ENCODE measurements at regions not wholly inside any gene's neighbourhood (a gene's known extent, or its start where the extent isn't known, plus 50 kb on each side); places are given as distances from the start of the nearest gene placed in this dataset.

GRCh38 chr17:77819497-77819896, 139.0 kb upstream of the TNRC6C start:
- no peak overlapping the region for H3K4me3 Mint-ChIP-seq (ENCODE audit: unreplicated experiment)
- H3K27ac Mint-ChIP-seq (ENCODE audit: unreplicated experiment) = no peak overlapping the region
- no peaks in the 10 kb centered on the region for H3K36me3 Mint-ChIP-seq (ENCODE audit: low read depth, unreplicated experiment)
- DNase-seq (ENCODE audit: low spot score) = no peak
- no peak for TF ChIP-seq CTCF (IDR thresholded peaks at IDR 0.05; ENCODE audit: unreplicated experiment)
- H3K27me3 Mint-ChIP-seq (ENCODE audit: unreplicated experiment) = peaks cover 3% of the 10 kb centered on the region
- H3K4me1 Mint-ChIP-seq (ENCODE audit: unreplicated experiment) = no peaks in the 10 kb centered on the region
- no peaks in the 10 kb centered on the region for H3K9me3 Mint-ChIP-seq (ENCODE audit: unreplicated experiment)

GRCh38 chr17:77821114-77821513, 137.4 kb upstream of the TNRC6C start:
- Mint-ChIP-seq H3K27me3 (ENCODE audit: unreplicated experiment) (peaks cover 3% of the 10 kb centered on the region), H3K9me3 (ENCODE audit: unreplicated experiment) (no peaks in the 10 kb centered on the region), H3K36me3 (ENCODE audit: low read depth, unreplicated experiment) (no peaks in the 10 kb centered on the region), H3K4me3 (ENCODE audit: unreplicated experiment) (no peak overlapping the region), H3K4me1 (ENCODE audit: unreplicated experiment) (no peaks in the 10 kb centered on the region), H3K27ac (ENCODE audit: unreplicated experiment) (no peak overlapping the region)
- no peak for DNase-seq (ENCODE audit: low spot score)
- TF ChIP-seq CTCF (IDR thresholded peaks at IDR 0.05; ENCODE audit: unreplicated experiment) = no peak

- no peak for DNase-seq (ENCODE audit: low spot score)
- Mint-ChIP-seq H3K27ac (ENCODE audit: unreplicated experiment) (no peak overlapping the region), H3K4me3 (ENCODE audit: unreplicated experiment) (no peak overlapping the region), H3K27me3 (ENCODE audit: unreplicated experiment) (peaks cover 3% of the 10 kb centered on the region), H3K36me3 (ENCODE audit: low read depth, unreplicated experiment) (no peaks in the 10 kb centered on the region), H3K9me3 (ENCODE audit: unreplicated experiment) (no peaks in the 10 kb centered on the region), H3K4me1 (ENCODE audit: unreplicated experiment) (peaks cover 4% of the 10 kb centered on the region)
- no peak for TF ChIP-seq CTCF (IDR thresholded peaks at IDR 0.05; ENCODE audit: unreplicated experiment)
These were observed 136.0 kb upstream of the TNRC6C start for GRCh38 chr17:77822302-77823030.

GRCh38 chr17:77824102-77824779, 134.3 kb upstream of the TNRC6C start:
- Mint-ChIP-seq H3K9me3 (ENCODE audit: unreplicated experiment) (no peaks in the 10 kb centered on the region), H3K4me1 (ENCODE audit: unreplicated experiment) (peaks cover 4% of the 10 kb centered on the region), H3K36me3 (ENCODE audit: low read depth, unreplicated experiment) (no peaks in the 10 kb centered on the region), H3K27ac (ENCODE audit: unreplicated experiment) (no peak overlapping the region), H3K27me3 (ENCODE audit: unreplicated experiment) (peaks cover 3% of the 10 kb centered on the region), H3K4me3 (ENCODE audit: unreplicated experiment) (no peak overlapping the region)
- no peak for TF ChIP-seq CTCF (IDR thresholded peaks at IDR 0.05; ENCODE audit: unreplicated experiment)
- DNase-seq (ENCODE audit: low spot score) = no peak

GRCh38 chr17:77824780-77825280, 133.7 kb upstream of the TNRC6C start:
- H3K27ac Mint-ChIP-seq (ENCODE audit: unreplicated experiment) = no peak overlapping the region
- no peaks in the 10 kb centered on the region for H3K9me3 Mint-ChIP-seq (ENCODE audit: unreplicated experiment)
- no peak overlapping the region for H3K4me3 Mint-ChIP-seq (ENCODE audit: unreplicated experiment)
- H3K4me1 Mint-ChIP-seq (ENCODE audit: unreplicated experiment) = peaks cover 4% of the 10 kb centered on the region
- TF ChIP-seq CTCF (IDR thresholded peaks at IDR 0.05; ENCODE audit: unreplicated experiment) = no peak
- DNase-seq (ENCODE audit: low spot score) = no peak
- no peaks in the 10 kb centered on the region for H3K36me3 Mint-ChIP-seq (ENCODE audit: low read depth, unreplicated experiment)
- H3K27me3 Mint-ChIP-seq (ENCODE audit: unreplicated experiment) = peaks cover 3% of the 10 kb centered on the region
